ENCODE measurements at regions not wholly inside any gene's neighbourhood (a gene's known extent, or its start where the extent isn't known, plus 50 kb on each side); places are given as distances from the start of the nearest gene placed in this dataset.

GRCh38 chr15:29429584-29429983 lies 160.0 kb upstream of the NSMCE3 start:
- H3K27ac Mint-ChIP-seq, result no peak overlapping the region
- no peak for TF ChIP-seq CTCF (IDR thresholded peaks at IDR 0.05)
- peaks cover 7% of the 10 kb centered on the region for H3K27me3 Mint-ChIP-seq (ENCODE audit: insufficient read depth)
- no peak for DNase-seq
- H3K36me3 Mint-ChIP-seq (ENCODE audit: low read depth), result no peaks in the 10 kb centered on the region
- H3K9me3 Mint-ChIP-seq, result peaks cover 12% of the 10 kb centered on the region
- no peak overlapping the region for H3K4me3 Mint-ChIP-seq
- no peaks in the 10 kb centered on the region for H3K4me1 Mint-ChIP-seq (ENCODE audit: low read depth)

GRCh38 chr15:29428925-29429573 lies 159.4 kb upstream of the NSMCE3 start:
- H3K4me1 Mint-ChIP-seq (ENCODE audit: low read depth), result no peaks in the 10 kb centered on the region
- no peak for DNase-seq
- TF ChIP-seq CTCF (IDR thresholded peaks at IDR 0.05), result no peak
- peaks cover 7% of the 10 kb centered on the region for H3K27me3 Mint-ChIP-seq (ENCODE audit: insufficient read depth)
- H3K36me3 Mint-ChIP-seq (ENCODE audit: low read depth), result no peaks in the 10 kb centered on the region
- H3K9me3 Mint-ChIP-seq, result peaks cover 17% of the 10 kb centered on the region
- H3K27ac Mint-ChIP-seq, result no peak overlapping the region
- no peak overlapping the region for H3K4me3 Mint-ChIP-seq

GRCh38 chr15:29425864-29426263 lies 156.2 kb upstream of the NSMCE3 start:
- Mint-ChIP-seq H3K9me3 (peaks cover 14% of the 10 kb centered on the region), H3K36me3 (ENCODE audit: low read depth) (no peaks in the 10 kb centered on the region), H3K4me3 (no peak overlapping the region), H3K4me1 (ENCODE audit: low read depth) (peaks cover 11% of the 10 kb centered on the region), H3K27me3 (ENCODE audit: insufficient read depth) (peaks cover 6% of the 10 kb centered on the region), H3K27ac (no peak overlapping the region)
- no peak for DNase-seq
- no peak for TF ChIP-seq CTCF (IDR thresholded peaks at IDR 0.05)

- no peak for DNase-seq
- TF ChIP-seq CTCF (IDR thresholded peaks at IDR 0.05), result no peak
Measured at GRCh38 chr15:29424118-29424517, 154.5 kb upstream of the NSMCE3 start.

GRCh38 chr15:29422606-29423005 lies 153.0 kb upstream of the NSMCE3 start:
- Mint-ChIP-seq H3K27ac (no peak overlapping the region), H3K9me3 (peaks cover 11% of the 10 kb centered on the region), H3K4me1 (ENCODE audit: low read depth) (peaks cover 12% of the 10 kb centered on the region), H3K27me3 (ENCODE audit: insufficient read depth) (peaks cover 4% of the 10 kb centered on the region), H3K4me3 (no peak overlapping the region), H3K36me3 (ENCODE audit: low read depth) (no peaks in the 10 kb centered on the region)
- no peak for TF ChIP-seq CTCF (IDR thresholded peaks at IDR 0.05)
- DNase-seq, result no peak

More at GRCh38 chr15:29424118-29424517, 154.5 kb upstream of the NSMCE3 start:
- Mint-ChIP-seq H3K27ac (no peak overlapping the region), H3K9me3 (peaks cover 14% of the 10 kb centered on the region), H3K4me1 (ENCODE audit: low read depth) (peaks cover 12% of the 10 kb centered on the region), H3K36me3 (ENCODE audit: low read depth) (no peaks in the 10 kb centered on the region), H3K4me3 (no peak overlapping the region), H3K27me3 (ENCODE audit: insufficient read depth) (peaks cover 4% of the 10 kb centered on the region)

Measured in HFFc6 (cell line).